ENCODE measurements at regions not wholly inside any gene's neighbourhood (a gene's known extent, or its start where the extent isn't known, plus 50 kb on each side); places are given as distances from the start of the nearest gene placed in this dataset.
A peak's percentile ranks its signal among the peaks of the same experiment; 100 is the strongest.

GRCh38 chr3:35500641-35501350 lies 138.5 kb upstream of the ARPP21 start:
- peak; percentile 74 for DNase-seq (ENCODE audit: low read depth)
- TF ChIP-seq CTCF (conservative IDR thresholded peaks at IDR 0.05; ENCODE audit: low read depth, low read length) = no peak
- H3K4me3 ChIP-seq (ENCODE audit: low read depth, low read length) = no peak overlapping the region

- no peak for TF ChIP-seq CTCF (conservative IDR thresholded peaks at IDR 0.05; ENCODE audit: low read depth, low read length)
- H3K4me3 ChIP-seq (ENCODE audit: low read depth, low read length) = no peak overlapping the region
- DNase-seq (ENCODE audit: low read depth) = no peak
These were observed 136.6 kb upstream of the ARPP21 start for GRCh38 chr3:35502699-35503098.

- H3K4me3 ChIP-seq (ENCODE audit: low read depth, low read length) = no peak overlapping the region
- no peak for TF ChIP-seq CTCF (conservative IDR thresholded peaks at IDR 0.05; ENCODE audit: low read depth, low read length)
- no peak for DNase-seq (ENCODE audit: low read depth)
These were observed 134.1 kb upstream of the ARPP21 start for GRCh38 chr3:35505181-35505580.

GRCh38 chr3:35505772-35506171 lies 133.6 kb upstream of the ARPP21 start:
- H3K4me3 ChIP-seq (ENCODE audit: low read depth, low read length) = no peak overlapping the region
- no peak for DNase-seq (ENCODE audit: low read depth)
- TF ChIP-seq CTCF (conservative IDR thresholded peaks at IDR 0.05; ENCODE audit: low read depth, low read length) = no peak

- no peak for TF ChIP-seq CTCF (conservative IDR thresholded peaks at IDR 0.05; ENCODE audit: low read depth, low read length)
- DNase-seq (ENCODE audit: low read depth) = no peak
- no peak overlapping the region for H3K4me3 ChIP-seq (ENCODE audit: low read depth, low read length)
These were observed 119.4 kb upstream of the ARPP21 start for GRCh38 chr3:35519936-35520335.

- no peak overlapping the region for H3K4me3 ChIP-seq (ENCODE audit: low read depth, low read length)
- no peak for TF ChIP-seq CTCF (conservative IDR thresholded peaks at IDR 0.05; ENCODE audit: low read depth, low read length)
- no peak for DNase-seq (ENCODE audit: low read depth)
These were observed 118.1 kb upstream of the ARPP21 start for GRCh38 chr3:35521196-35521595.

- TF ChIP-seq CTCF (conservative IDR thresholded peaks at IDR 0.05; ENCODE audit: low read depth, low read length) = no peak
- DNase-seq (ENCODE audit: low read depth) = no peak
These were observed 116.9 kb upstream of the ARPP21 start for GRCh38 chr3:35522450-35522849.

More at GRCh38 chr3:35522450-35522849, 116.9 kb upstream of the ARPP21 start:
- no peak overlapping the region for H3K4me3 ChIP-seq (ENCODE audit: low read depth, low read length)
